ENCODE measurements at regions not wholly inside any gene's neighbourhood (a gene's known extent, or its start where the extent isn't known, plus 50 kb on each side); places are given as distances from the start of the nearest gene placed in this dataset.

DNA sequence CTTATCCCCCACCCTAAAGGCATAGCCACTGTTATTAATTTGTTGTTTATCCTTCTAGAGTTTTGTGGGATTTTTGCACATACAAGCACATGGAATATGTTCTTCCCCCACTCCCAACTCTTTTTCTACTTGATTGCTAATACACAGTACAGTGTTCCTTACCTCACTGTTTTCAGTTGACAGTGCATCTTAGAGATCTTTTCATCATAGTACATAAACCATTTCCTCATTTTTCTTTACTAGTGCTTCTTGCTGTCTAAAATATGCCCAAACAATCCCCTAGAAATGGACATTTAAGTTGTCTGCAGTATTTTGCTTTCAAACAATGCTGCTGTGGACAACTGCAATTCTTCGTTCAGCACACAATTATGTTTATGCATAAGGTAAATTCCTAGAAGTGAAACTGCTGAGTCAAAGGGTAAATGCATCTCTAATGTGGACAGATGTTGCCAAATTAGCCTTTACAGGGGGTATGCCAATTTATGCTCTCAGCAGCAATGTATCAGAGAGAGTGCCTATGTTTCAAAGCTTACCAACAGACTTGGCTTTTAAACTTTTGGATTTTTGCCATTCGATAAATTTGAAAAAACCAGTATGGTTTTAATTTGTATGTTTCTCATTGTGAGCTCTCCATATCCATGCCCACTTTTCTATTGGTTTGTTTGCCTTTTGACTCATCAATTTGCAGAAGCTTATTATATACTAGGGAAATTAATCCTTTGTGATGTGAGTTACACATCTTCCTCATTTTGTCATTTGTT, 132.6 kb downstream of the MRPS6 start:
- TF ChIP-seq, protein P1, sequence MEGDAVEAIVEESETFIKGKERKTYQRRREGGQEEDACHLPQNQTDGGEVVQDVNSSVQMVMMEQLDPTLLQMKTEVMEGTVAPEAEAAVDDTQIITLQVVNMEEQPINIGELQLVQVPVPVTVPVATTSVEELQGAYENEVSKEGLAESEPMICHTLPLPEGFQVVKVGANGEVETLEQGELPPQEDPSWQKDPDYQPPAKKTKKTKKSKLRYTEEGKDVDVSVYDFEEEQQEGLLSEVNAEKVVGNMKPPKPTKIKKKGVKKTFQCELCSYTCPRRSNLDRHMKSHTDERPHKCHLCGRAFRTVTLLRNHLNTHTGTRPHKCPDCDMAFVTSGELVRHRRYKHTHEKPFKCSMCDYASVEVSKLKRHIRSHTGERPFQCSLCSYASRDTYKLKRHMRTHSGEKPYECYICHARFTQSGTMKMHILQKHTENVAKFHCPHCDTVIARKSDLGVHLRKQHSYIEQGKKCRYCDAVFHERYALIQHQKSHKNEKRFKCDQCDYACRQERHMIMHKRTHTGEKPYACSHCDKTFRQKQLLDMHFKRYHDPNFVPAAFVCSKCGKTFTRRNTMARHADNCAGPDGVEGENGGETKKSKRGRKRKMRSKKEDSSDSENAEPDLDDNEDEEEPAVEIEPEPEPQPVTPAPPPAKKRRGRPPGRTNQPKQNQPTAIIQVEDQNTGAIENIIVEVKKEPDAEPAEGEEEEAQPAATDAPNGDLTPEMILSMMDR (IDR thresholded peaks at IDR 0.05), result no peak
- no peak for TF ChIP-seq EZH2 (IDR thresholded peaks at IDR 0.05; ENCODE audit: borderline replicate concordance, insufficient read depth, low read depth, low read length, poor library complexity, severe bottlenecking)

Data from B cell (primary cell).